GM23338 (cell line): ENCODE measurements at regions not wholly inside any gene's neighbourhood (a gene's known extent, or its start where the extent isn't known, plus 50 kb on each side); places are given as distances from the start of the nearest gene placed in this dataset.

ENCODE experiments used
- ATAC-seq: fragments of 200-7000 bp; cut with Tn5 transposase; 3 replicates; pipeline ENCODE4 v1.9.1; 2020
- DNase-seq: peaks from one replicate; pipeline ENCODE4 v3.0.0-alpha.2; 2015; ENCODE audit warnings: low spot score
- H2AFZ ChIP-seq: fragments of 200-600 bp; sonication (generic); 2 replicates; pipeline ENCODE4 v1.8.0; 2016; ENCODE audit warnings: antibody characterized with exemption, mild to moderate bottlenecking, moderate library complexity
- H3F3A ChIP-seq: fragments of 200-600 bp; sonication (generic); replicated peaks from 2 replicates; pipeline ENCODE4 v1.8.0; 2017; ENCODE audit warnings: antibody characterized with exemption, mixed run types, low read depth
- H3K27ac ChIP-seq: fragments of 200-600 bp; sonication (generic); 2 replicates; pipeline ENCODE4 v1.6.1; 2016; ENCODE audit warnings: low read depth
- H3K27me3 ChIP-seq: fragments of 200-600 bp; sonication (generic); 2 replicates; pipeline ENCODE4 v1.8.0; 2016; ENCODE audit warnings: mild to moderate bottlenecking, mixed run types, moderate library complexity; ENCODE audit not compliant: insufficient read depth
- H3K36me3 ChIP-seq: fragments of 200-600 bp; sonication (generic); 2 replicates; pipeline ENCODE4 v1.8.0; 2016; ENCODE audit warnings: mild to moderate bottlenecking; ENCODE audit not compliant: insufficient read depth
- H3K4me1 ChIP-seq: fragments of 200-600 bp; sonication (generic); 2 replicates; pipeline ENCODE4 v1.8.0; 2016; ENCODE audit warnings: mild to moderate bottlenecking, moderate library complexity; ENCODE audit not compliant: insufficient read depth
- H3K4me2 ChIP-seq: fragments of 200-600 bp; sonication (generic); 2 replicates; pipeline ENCODE4 v1.7.1; 2017; ENCODE audit warnings: mixed run types
- H3K4me3 ChIP-seq: fragments of 200-600 bp; sonication (generic); 2 replicates; pipeline ENCODE4 v1.6.1; 2016; ENCODE audit warnings: mixed run types
- H3K79me2 ChIP-seq: fragments of 200-600 bp; sonication (generic); replicated peaks from 2 replicates; pipeline ENCODE4 v1.8.0; 2017; ENCODE audit warnings: mild to moderate bottlenecking; ENCODE audit not compliant: insufficient read depth
- H3K9me2 ChIP-seq: fragments of 200-600 bp; sonication (generic); 2 replicates; pipeline ENCODE4 v1.8.0; 2017; ENCODE audit not compliant: insufficient read depth
- H4K20me1 ChIP-seq: fragments of 200-600 bp; sonication (generic); replicated peaks from 2 replicates; pipeline ENCODE4 v1.8.0; 2017; ENCODE audit warnings: mild to moderate bottlenecking; ENCODE audit not compliant: insufficient read depth
- H3K27ac Mint-ChIP-seq: 2 replicates; pipeline ENCODE4 v1.8.0; 2020; ENCODE audit warnings: inconsistent platforms, mild to moderate bottlenecking, moderate library complexity, mixed read lengths
- H3K27me3 Mint-ChIP-seq: 3 replicates; pipeline ENCODE4 v1.8.0; 2022; ENCODE audit warnings: low read depth, mild to moderate bottlenecking, moderate library complexity, mixed read lengths, inconsistent platforms; ENCODE audit not compliant: insufficient read depth, poor library complexity
- H3K36me3 Mint-ChIP-seq: 3 replicates; pipeline ENCODE4 v1.8.0; 2021; ENCODE audit warnings: low read depth, mild to moderate bottlenecking, inconsistent platforms, moderate library complexity, mixed read lengths
- H3K4me1 Mint-ChIP-seq: 3 replicates; pipeline ENCODE4 v1.8.0; 2020; ENCODE audit warnings: mild to moderate bottlenecking, inconsistent platforms, mixed read lengths
- H3K4me3 Mint-ChIP-seq: 3 replicates; pipeline ENCODE4 v1.8.0; 2021; ENCODE audit warnings: moderate library complexity, mild to moderate bottlenecking, inconsistent platforms, mixed read lengths
- H3K9me3 Mint-ChIP-seq: 3 replicates; pipeline ENCODE4 v1.8.0; 2020; ENCODE audit warnings: moderate library complexity, mild to moderate bottlenecking, inconsistent platforms, mixed read lengths
- CREB1 ChIP-seq: fragments of 250-450 bp; sonication (Bioruptor Pico); IDR thresholded peaks from 2 replicates; pipeline ENCODE4 v1.5.0; 2020; ENCODE audit warnings: low read depth, mild to moderate bottlenecking, moderate library complexity
- CTCF ChIP-seq, 2 experiments: fragments of 200-600 bp in 1 of 2; sonication (generic) in 1 of 2; conservative IDR thresholded peaks; 2 replicates each; pipeline versions ENCODE4 v1.5.1 to v1.6.1; 2016 to 2017; ENCODE audit warnings: antibody characterized with exemption in 2 of 2, low read depth in 2 of 2, mild to moderate bottlenecking in 2 of 2, moderate library complexity in 1 of 2
- EZH2 ChIP-seq: fragments of 200-600 bp; sonication (generic); IDR thresholded peaks from one replicate; pipeline ENCODE4 v1.8.0; 2017; ENCODE audit warnings: antibody characterized with exemption, mild to moderate bottlenecking, low read depth; ENCODE audit not compliant: unreplicated experiment
- EZH2phosphoT487 ChIP-seq: fragments of 200-600 bp; sonication (generic); IDR thresholded peaks from one replicate; pipeline ENCODE4 v1.8.1; 2018; ENCODE audit warnings: antibody characterized with exemption; ENCODE audit not compliant: unreplicated experiment
- JUNB ChIP-seq: IDR thresholded peaks from one replicate; pipeline ENCODE4 v1.6.1; 2016; ENCODE audit warnings: antibody characterized with exemption; ENCODE audit not compliant: unreplicated experiment
- NANOG ChIP-seq: IDR thresholded peaks from 2 replicates; pipeline ENCODE4 v1.6.1; 2016; ENCODE audit warnings: antibody characterized with exemption, borderline replicate concordance
- POLR2AphosphoS5 ChIP-seq: IDR thresholded peaks from 2 replicates; pipeline ENCODE4 v1.6.1; 2016; ENCODE audit warnings: antibody characterized with exemption, low read depth
- STAT1 ChIP-seq: IDR thresholded peaks from one replicate; pipeline ENCODE4 v1.6.1; 2016; ENCODE audit warnings: antibody characterized with exemption; ENCODE audit not compliant: unreplicated experiment
- ZNF114 ChIP-seq: fragments of 250-450 bp; sonication (Bioruptor Pico); IDR thresholded peaks from 2 replicates; pipeline ENCODE4 v1.5.0; 2020; ENCODE audit warnings: mild to moderate bottlenecking, moderate library complexity
- ZNF331 ChIP-seq: fragments of 250-450 bp; sonication (Bioruptor Pico); IDR thresholded peaks from 2 replicates; pipeline ENCODE4 v1.5.0; 2020; ENCODE audit warnings: low read depth, mild to moderate bottlenecking, moderate library complexity
- ZNF462 ChIP-seq: fragments of 250-450 bp; sonication (Bioruptor Pico); IDR thresholded peaks from 2 replicates; pipeline ENCODE4 v1.5.0; 2020; ENCODE audit warnings: mild to moderate bottlenecking, moderate library complexity
- TF ChIP-seq, protein P1 (sequence below): IDR thresholded peaks from 2 replicates; pipeline ENCODE4 v1.6.1; 2016; ENCODE audit warnings: antibody characterized with exemption
- TF ChIP-seq, protein P2 (sequence below): IDR thresholded peaks from one replicate; pipeline ENCODE4 v1.6.1; 2018; ENCODE audit warnings: antibody characterized with exemption; ENCODE audit not compliant: unreplicated experiment

DNA sequence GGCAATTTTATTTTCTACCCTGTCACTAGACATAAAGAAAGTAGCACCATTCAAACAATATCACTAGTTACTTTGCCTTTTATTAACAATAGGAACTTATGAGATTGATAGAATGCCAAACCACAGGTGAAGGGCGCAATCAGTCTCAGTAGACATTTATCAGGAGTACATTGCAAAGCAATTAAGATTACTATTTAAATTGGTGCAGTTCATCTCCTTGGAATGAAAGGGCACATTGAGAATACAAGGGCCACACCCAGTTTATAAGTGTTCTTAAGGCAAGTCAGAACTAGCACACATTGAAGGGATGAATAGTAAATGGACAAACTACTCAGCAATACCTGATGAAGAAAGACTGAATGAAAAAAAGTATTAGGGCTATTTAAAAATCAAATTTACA, 601.4 kb downstream of the C12orf50 start:
- H3K4me3 Mint-ChIP-seq, result no peak overlapping the region
- peaks cover 35% of the 10 kb centered on the region for H3K9me3 Mint-ChIP-seq
- no peak overlapping the region for H3K4me2 ChIP-seq

More for the DNA sequence above, 601.4 kb downstream of the C12orf50 start:
- TF ChIP-seq ZNF462 (CRISPR knock-in tag) (no peak), EZH2phosphoT487 (no peak), JUNB (no peak), STAT1 (no peak), ZNF331 (CRISPR knock-in tag) (no peak), POLR2AphosphoS5 (no peak), ZNF114 (CRISPR knock-in tag) (no peak), CTCF (conservative IDR thresholded peaks at IDR 0.05; ENCODE audit: low read depth in 2 of 2) (no peak), NANOG (no peak), EZH2 (no peak), CREB1 (CRISPR knock-in tag) (no peak)
- TF ChIP-seq, protein P1, sequence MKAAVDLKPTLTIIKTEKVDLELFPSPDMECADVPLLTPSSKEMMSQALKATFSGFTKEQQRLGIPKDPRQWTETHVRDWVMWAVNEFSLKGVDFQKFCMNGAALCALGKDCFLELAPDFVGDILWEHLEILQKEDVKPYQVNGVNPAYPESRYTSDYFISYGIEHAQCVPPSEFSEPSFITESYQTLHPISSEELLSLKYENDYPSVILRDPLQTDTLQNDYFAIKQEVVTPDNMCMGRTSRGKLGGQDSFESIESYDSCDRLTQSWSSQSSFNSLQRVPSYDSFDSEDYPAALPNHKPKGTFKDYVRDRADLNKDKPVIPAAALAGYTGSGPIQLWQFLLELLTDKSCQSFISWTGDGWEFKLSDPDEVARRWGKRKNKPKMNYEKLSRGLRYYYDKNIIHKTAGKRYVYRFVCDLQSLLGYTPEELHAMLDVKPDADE, result no peak
- TF ChIP-seq, protein P2, sequence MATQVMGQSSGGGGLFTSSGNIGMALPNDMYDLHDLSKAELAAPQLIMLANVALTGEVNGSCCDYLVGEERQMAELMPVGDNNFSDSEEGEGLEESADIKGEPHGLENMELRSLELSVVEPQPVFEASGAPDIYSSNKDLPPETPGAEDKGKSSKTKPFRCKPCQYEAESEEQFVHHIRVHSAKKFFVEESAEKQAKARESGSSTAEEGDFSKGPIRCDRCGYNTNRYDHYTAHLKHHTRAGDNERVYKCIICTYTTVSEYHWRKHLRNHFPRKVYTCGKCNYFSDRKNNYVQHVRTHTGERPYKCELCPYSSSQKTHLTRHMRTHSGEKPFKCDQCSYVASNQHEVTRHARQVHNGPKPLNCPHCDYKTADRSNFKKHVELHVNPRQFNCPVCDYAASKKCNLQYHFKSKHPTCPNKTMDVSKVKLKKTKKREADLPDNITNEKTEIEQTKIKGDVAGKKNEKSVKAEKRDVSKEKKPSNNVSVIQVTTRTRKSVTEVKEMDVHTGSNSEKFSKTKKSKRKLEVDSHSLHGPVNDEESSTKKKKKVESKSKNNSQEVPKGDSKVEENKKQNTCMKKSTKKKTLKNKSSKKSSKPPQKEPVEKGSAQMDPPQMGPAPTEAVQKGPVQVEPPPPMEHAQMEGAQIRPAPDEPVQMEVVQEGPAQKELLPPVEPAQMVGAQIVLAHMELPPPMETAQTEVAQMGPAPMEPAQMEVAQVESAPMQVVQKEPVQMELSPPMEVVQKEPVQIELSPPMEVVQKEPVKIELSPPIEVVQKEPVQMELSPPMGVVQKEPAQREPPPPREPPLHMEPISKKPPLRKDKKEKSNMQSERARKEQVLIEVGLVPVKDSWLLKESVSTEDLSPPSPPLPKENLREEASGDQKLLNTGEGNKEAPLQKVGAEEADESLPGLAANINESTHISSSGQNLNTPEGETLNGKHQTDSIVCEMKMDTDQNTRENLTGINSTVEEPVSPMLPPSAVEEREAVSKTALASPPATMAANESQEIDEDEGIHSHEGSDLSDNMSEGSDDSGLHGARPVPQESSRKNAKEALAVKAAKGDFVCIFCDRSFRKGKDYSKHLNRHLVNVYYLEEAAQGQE, result no peak
- no peak for ATAC-seq
- H3K4me1 ChIP-seq, result no peaks in the 10 kb centered on the region
- H3K36me3 ChIP-seq, result peaks cover 10% of the 10 kb centered on the region; the same call in 1 of the 2 replicates
- no peak overlapping the region for H3K27ac ChIP-seq
- DNase-seq, result no peak
- no peaks in the 10 kb centered on the region for H4K20me1 ChIP-seq
- no peaks in the 10 kb centered on the region for H3K27me3 ChIP-seq
- Mint-ChIP-seq H3K4me1 (no peaks in the 10 kb centered on the region), H3K27me3 (no peaks in the 10 kb centered on the region), H3K36me3 (peaks cover 19% of the 10 kb centered on the region; the same call in 2 of the 3 replicates), H3K27ac (no peak overlapping the region)
- H3K9me2 ChIP-seq, result peaks cover 5% of the 10 kb centered on the region; the same call in 1 of the 2 replicates
- H2AFZ ChIP-seq, result no peak overlapping the region
- no peaks in the 10 kb centered on the region for H3F3A ChIP-seq
- H3K79me2 ChIP-seq, result no peaks in the 10 kb centered on the region
- no peak overlapping the region for H3K4me3 ChIP-seq
